ENCODE measurements at regions not wholly inside any gene's neighbourhood (a gene's known extent, or its start where the extent isn't known, plus 50 kb on each side); places are given as distances from the start of the nearest gene placed in this dataset.
"Not testable (repeated sequence)": the region's sequence is repeated elsewhere in the genome, so short reads cannot be mapped to it uniquely, and the experiment has no call there.

- POLR2A ChIA-PET: no interaction called here
These were observed 55.1 kb upstream of the F9 start for GRCh38 chrX:139475432-139475831.

GRCh38 chrX:139461945-139462344 lies 68.6 kb upstream of the F9 start:
- H3K36me3 Mint-ChIP-seq (ENCODE audit: low read depth); POLR2A ChIA-PET; H3K4me1 Mint-ChIP-seq; H3K27me3 Mint-ChIP-seq; CTCF ChIA-PET; H3K27ac Mint-ChIP-seq; H3K4me3 Mint-ChIP-seq; H3K9me3 Mint-ChIP-seq; DNase-seq: not testable (repeated sequence)

More at GRCh38 chrX:139475432-139475831, 55.1 kb upstream of the F9 start:
- Mint-ChIP-seq H3K36me3 (ENCODE audit: low read depth) (no peaks in the 10 kb centered on the region), H3K4me3 (no peak overlapping the region), H3K27me3 (no peaks in the 10 kb centered on the region), H3K9me3 (no peaks in the 10 kb centered on the region), H3K27ac (no peak overlapping the region), H3K4me1 (no peaks in the 10 kb centered on the region)
- CTCF ChIA-PET: no interaction called here
- DNase-seq: no peak

- Mint-ChIP-seq H3K27ac (no peak overlapping the region), H3K4me1 (no peaks in the 10 kb centered on the region), H3K27me3 (no peaks in the 10 kb centered on the region), H3K4me3 (no peak overlapping the region), H3K9me3 (no peaks in the 10 kb centered on the region), H3K36me3 (ENCODE audit: low read depth) (no peaks in the 10 kb centered on the region)
- CTCF ChIA-PET: no interaction called here
- no peak for DNase-seq
- POLR2A ChIA-PET: no interaction called here
These were observed 75.8 kb upstream of the F9 start for GRCh38 chrX:139454743-139455142.

- H3K27ac Mint-ChIP-seq: no peak overlapping the region
- H3K9me3 Mint-ChIP-seq: no peaks in the 10 kb centered on the region
- ChIA-PET CTCF (no interaction called here), POLR2A (no interaction called here)
- H3K4me3 Mint-ChIP-seq: no peak overlapping the region
- H3K4me1 Mint-ChIP-seq: no peaks in the 10 kb centered on the region
- no peaks in the 10 kb centered on the region for H3K27me3 Mint-ChIP-seq
- H3K36me3 Mint-ChIP-seq (ENCODE audit: low read depth): no peaks in the 10 kb centered on the region
- DNase-seq: no peak
These were observed 81.5 kb upstream of the F9 start for GRCh38 chrX:139448996-139449395.

- ChIA-PET POLR2A (no interaction called here), CTCF (no interaction called here)
- Mint-ChIP-seq H3K27me3 (no peaks in the 10 kb centered on the region), H3K36me3 (ENCODE audit: low read depth) (no peaks in the 10 kb centered on the region), H3K4me3 (no peak overlapping the region), H3K9me3 (no peaks in the 10 kb centered on the region), H3K27ac (no peak overlapping the region), H3K4me1 (no peaks in the 10 kb centered on the region)
- no peak for DNase-seq
These were observed 83.7 kb upstream of the F9 start for GRCh38 chrX:139446832-139447231.

- Mint-ChIP-seq H3K27ac (no peak overlapping the region), H3K4me1 (no peaks in the 10 kb centered on the region), H3K27me3 (no peaks in the 10 kb centered on the region), H3K36me3 (ENCODE audit: low read depth) (no peaks in the 10 kb centered on the region), H3K9me3 (no peaks in the 10 kb centered on the region), H3K4me3 (no peak overlapping the region)
- DNase-seq: no peak
- POLR2A ChIA-PET: no interaction called here
- CTCF ChIA-PET: no interaction called here
These were observed 100.6 kb upstream of the F9 start for GRCh38 chrX:139429913-139430312.

GRCh38 chrX:139423186-139423585 lies 107.4 kb upstream of the F9 start:
- CTCF ChIA-PET: no interaction called here
- Mint-ChIP-seq H3K9me3 (no peaks in the 10 kb centered on the region), H3K4me1 (no peaks in the 10 kb centered on the region), H3K36me3 (ENCODE audit: low read depth) (no peaks in the 10 kb centered on the region), H3K27me3 (no peaks in the 10 kb centered on the region), H3K27ac (no peak overlapping the region), H3K4me3 (no peak overlapping the region)
- POLR2A ChIA-PET: no interaction called here
- no peak for DNase-seq

- H3K9me3 Mint-ChIP-seq; H3K4me1 Mint-ChIP-seq; H3K27ac Mint-ChIP-seq; H3K36me3 Mint-ChIP-seq (ENCODE audit: low read depth); CTCF ChIA-PET; DNase-seq; POLR2A ChIA-PET; H3K27me3 Mint-ChIP-seq; H3K4me3 Mint-ChIP-seq: not testable (repeated sequence)
These were observed 132.3 kb upstream of the F9 start for GRCh38 chrX:139398258-139398657.

GRCh38 chrX:139388254-139388653 lies 142.3 kb upstream of the F9 start:
- Mint-ChIP-seq H3K9me3 (no peaks in the 10 kb centered on the region), H3K27ac (no peak overlapping the region), H3K4me1 (no peaks in the 10 kb centered on the region), H3K36me3 (ENCODE audit: low read depth) (no peaks in the 10 kb centered on the region), H3K27me3 (no peaks in the 10 kb centered on the region), H3K4me3 (no peak overlapping the region)
- no peak for DNase-seq
- ChIA-PET POLR2A (no interaction called here), CTCF (no interaction called here)

- no peaks in the 10 kb centered on the region for H3K36me3 Mint-ChIP-seq (ENCODE audit: low read depth)
- H3K27me3 Mint-ChIP-seq: no peaks in the 10 kb centered on the region
- peaks cover 3% of the 10 kb centered on the region for H3K9me3 Mint-ChIP-seq
- H3K4me3 Mint-ChIP-seq: no peak overlapping the region
- H3K27ac Mint-ChIP-seq: no peak overlapping the region
- no peak for DNase-seq
- no peaks in the 10 kb centered on the region for H3K4me1 Mint-ChIP-seq
- ChIA-PET POLR2A (no interaction called here), CTCF (no interaction called here)
These were observed 148.0 kb upstream of the F9 start for GRCh38 chrX:139382529-139382928.

GRCh38 chrX:139376547-139376946 lies 154.0 kb upstream of the F9 start:
- POLR2A ChIA-PET; H3K36me3 Mint-ChIP-seq (ENCODE audit: low read depth); H3K27ac Mint-ChIP-seq: not testable (repeated sequence)

GRCh38 chrX:139360356-139360755 lies 170.2 kb upstream of the F9 start:
- Mint-ChIP-seq H3K36me3 (ENCODE audit: low read depth) (no peaks in the 10 kb centered on the region), H3K4me3 (no peak overlapping the region), H3K9me3 (no peaks in the 10 kb centered on the region), H3K27me3 (no peaks in the 10 kb centered on the region), H3K27ac (no peak overlapping the region), H3K4me1 (no peaks in the 10 kb centered on the region)
- ChIA-PET POLR2A (no interaction called here), CTCF (no interaction called here)
- no peak for DNase-seq

More at GRCh38 chrX:139376547-139376946, 154.0 kb upstream of the F9 start:
- H3K4me3 Mint-ChIP-seq, DNase-seq, CTCF ChIA-PET, H3K27me3 Mint-ChIP-seq, H3K9me3 Mint-ChIP-seq, H3K4me1 Mint-ChIP-seq: not testable (repeated sequence)

- POLR2A ChIA-PET, CTCF ChIA-PET: not testable (repeated sequence)
These were observed 187.9 kb upstream of the F9 start for GRCh38 chrX:139342594-139342991.

GRCh38 chrX:139341855-139342593 lies 188.5 kb upstream of the F9 start:
- H3K36me3 Mint-ChIP-seq (ENCODE audit: low read depth); H3K4me1 Mint-ChIP-seq; CTCF ChIA-PET; H3K9me3 Mint-ChIP-seq; H3K27ac Mint-ChIP-seq; DNase-seq; H3K27me3 Mint-ChIP-seq; H3K4me3 Mint-ChIP-seq; POLR2A ChIA-PET: not testable (repeated sequence)

More at GRCh38 chrX:139342594-139342991, 187.9 kb upstream of the F9 start:
- not testable (repeated sequence) for H3K4me1 Mint-ChIP-seq; H3K4me3 Mint-ChIP-seq; H3K27me3 Mint-ChIP-seq; H3K9me3 Mint-ChIP-seq; H3K36me3 Mint-ChIP-seq (ENCODE audit: low read depth); H3K27ac Mint-ChIP-seq; DNase-seq

GRCh38 chrX:139332441-139332840 lies 198.1 kb upstream of the F9 start:
- CTCF ChIA-PET: no interaction called here
- H3K36me3 Mint-ChIP-seq (ENCODE audit: low read depth): no peaks in the 10 kb centered on the region
- no peaks in the 10 kb centered on the region for H3K9me3 Mint-ChIP-seq
- POLR2A ChIA-PET: no interaction called here
- no peak for DNase-seq
- H3K4me1 Mint-ChIP-seq: no peaks in the 10 kb centered on the region
- no peak overlapping the region for H3K27ac Mint-ChIP-seq
- H3K27me3 Mint-ChIP-seq: no peaks in the 10 kb centered on the region
- no peak overlapping the region for H3K4me3 Mint-ChIP-seq

Measured in activated CD4-positive, alpha-beta memory T cell treated with anti-CD3 and anti-CD28 coated beads, Interleukin-2, amount 10 ng/mL, durations not matched to agents 7 days and 5 days (primary cell).